ENCODE measurements at regions not wholly inside any gene's neighbourhood (a gene's known extent, or its start where the extent isn't known, plus 50 kb on each side); places are given as distances from the start of the nearest gene placed in this dataset.

DNA sequence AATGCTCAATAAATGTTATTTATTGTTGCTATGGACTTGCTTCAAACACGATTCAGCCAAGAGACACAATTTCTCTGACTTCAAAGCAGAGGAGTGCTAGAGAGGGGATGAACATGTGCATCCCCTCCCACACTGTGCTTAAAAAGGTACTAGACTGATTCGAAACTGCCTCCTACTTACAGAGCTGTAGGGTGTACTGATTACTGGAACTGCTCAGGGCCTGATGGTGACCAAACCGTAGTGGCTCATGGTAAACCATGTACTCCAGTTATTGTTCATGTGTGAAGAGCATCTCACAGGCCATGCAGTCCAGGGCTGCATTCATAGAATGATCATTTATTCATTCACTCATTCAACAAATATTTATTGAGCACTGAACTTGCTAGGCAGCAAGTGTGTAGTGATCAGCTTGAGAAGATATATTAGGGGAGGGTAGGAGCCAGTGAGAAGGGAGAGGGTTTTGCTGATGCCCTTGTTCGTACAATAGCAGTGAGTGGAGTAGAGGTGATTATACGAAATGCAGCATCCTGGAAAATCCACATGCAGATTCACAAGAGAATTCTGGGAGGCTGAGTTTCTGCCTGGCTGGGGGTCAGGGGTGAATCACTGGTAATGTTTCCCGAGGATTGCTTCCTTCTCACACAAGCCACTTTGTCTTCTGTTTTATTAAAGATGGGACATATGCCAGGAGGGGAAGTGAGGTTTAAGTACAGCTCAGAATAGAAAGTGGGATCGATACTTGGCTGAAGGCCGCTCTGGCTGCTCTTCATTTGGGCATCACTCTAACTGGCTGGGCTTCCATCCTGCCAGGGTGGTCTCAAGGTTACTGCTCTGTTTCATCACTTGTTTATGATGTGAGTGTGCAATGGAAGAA is 245.4 kb downstream of the RAD51AP2 start:
- TF ChIP-seq ZFX (IDR thresholded peaks at IDR 0.05) (no peak), SP1 (IDR thresholded peaks at IDR 0.05; ENCODE audit: low read depth) (no peak), SIN3A (IDR thresholded peaks at IDR 0.05; ENCODE audit: low read depth) (no peak), ELF1 (IDR thresholded peaks at IDR 0.05; ENCODE audit: borderline replicate concordance, low read depth) (no peak), ZNF274 (IDR thresholded peaks at IDR 0.05; ENCODE audit: low read depth, low read length) (no peak), CBX3 (IDR thresholded peaks at IDR 0.05; ENCODE audit: low read depth) (no peak), FOSL1 (IDR thresholded peaks at IDR 0.05; ENCODE audit: low read depth) (no peak)
- TF ChIP-seq, protein P1, sequence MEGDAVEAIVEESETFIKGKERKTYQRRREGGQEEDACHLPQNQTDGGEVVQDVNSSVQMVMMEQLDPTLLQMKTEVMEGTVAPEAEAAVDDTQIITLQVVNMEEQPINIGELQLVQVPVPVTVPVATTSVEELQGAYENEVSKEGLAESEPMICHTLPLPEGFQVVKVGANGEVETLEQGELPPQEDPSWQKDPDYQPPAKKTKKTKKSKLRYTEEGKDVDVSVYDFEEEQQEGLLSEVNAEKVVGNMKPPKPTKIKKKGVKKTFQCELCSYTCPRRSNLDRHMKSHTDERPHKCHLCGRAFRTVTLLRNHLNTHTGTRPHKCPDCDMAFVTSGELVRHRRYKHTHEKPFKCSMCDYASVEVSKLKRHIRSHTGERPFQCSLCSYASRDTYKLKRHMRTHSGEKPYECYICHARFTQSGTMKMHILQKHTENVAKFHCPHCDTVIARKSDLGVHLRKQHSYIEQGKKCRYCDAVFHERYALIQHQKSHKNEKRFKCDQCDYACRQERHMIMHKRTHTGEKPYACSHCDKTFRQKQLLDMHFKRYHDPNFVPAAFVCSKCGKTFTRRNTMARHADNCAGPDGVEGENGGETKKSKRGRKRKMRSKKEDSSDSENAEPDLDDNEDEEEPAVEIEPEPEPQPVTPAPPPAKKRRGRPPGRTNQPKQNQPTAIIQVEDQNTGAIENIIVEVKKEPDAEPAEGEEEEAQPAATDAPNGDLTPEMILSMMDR (IDR thresholded peaks at IDR 0.05 in 2 of 3, conservative IDR thresholded peaks at IDR 0.05 in 1 of 3; ENCODE audit: borderline replicate concordance in 1 of 3, insufficient read depth in 1 of 3, low read depth in 2 of 3, low read length in 2 of 3), result no peak
- CTCF ChIA-PET, result no interaction called here
- ATAC-seq, result no peak
- POLR2A ChIA-PET, result no interaction called here
- no peaks in the 10 kb centered on the region for H3K79me2 ChIP-seq (ENCODE audit: insufficient read depth, low read length)
- no peak overlapping the region for H3K9ac ChIP-seq (ENCODE audit: low read length)
- H3K9me2 ChIP-seq (ENCODE audit: insufficient read depth), result no peaks in the 10 kb centered on the region
- no TSS peak for BruUV-seq (replicated peaks)
- H3K9me3 ChIP-seq (ENCODE audit: control insufficient read depth in 1 of 2, insufficient read depth in 1 of 2, low read depth in 1 of 2, low read length in 2 of 2), result no peaks in the 10 kb centered on the region
- no peak overlapping the region for H3K4me3 ChIP-seq (replicated peaks in 1 of 2; ENCODE audit: low read depth in 1 of 2, low read length in 2 of 2)
- RAD21 ChIA-PET (ENCODE audit: low non-redundant PET in 1 of 2, low total read pairs in 2 of 2, uncharacterized antibody in 2 of 2, unreplicated experiment in 2 of 2), result no interaction called here
- H3K27ac ChIP-seq (ENCODE audit: low read depth, low read length), result no peak overlapping the region
- H4K20me1 ChIP-seq (ENCODE audit: insufficient read depth), result no peaks in the 10 kb centered on the region
- no peak for DNase-seq (ENCODE audit: low read depth, low spot score)
- H3K36me3 ChIP-seq (ENCODE audit: control insufficient read depth in 1 of 2, insufficient read depth in 2 of 2, low read length in 2 of 2), result no peaks in the 10 kb centered on the region
- no peak overlapping the region for H2AFZ ChIP-seq (ENCODE audit: low read depth, low read length, poor library complexity, severe bottlenecking)
- H3K27me3 ChIP-seq (ENCODE audit: insufficient read depth, low read length), result peaks cover 9% of the 10 kb centered on the region; the same call in 1 of the 2 replicates
- intact Hi-C loops (cut with micrococcal nuclease), result no loop called here
- H3K4me2 ChIP-seq (ENCODE audit: low read length), result no peak overlapping the region
- H3K4me1 ChIP-seq (ENCODE audit: control insufficient read depth in 1 of 2, insufficient read depth in 2 of 2, low read length in 2 of 2), result no peaks in the 10 kb centered on the region

Measured in HCT116 (cell line).